Endometrium (tissue), 2 donors: ENCODE measurements at regions not wholly inside any gene's neighbourhood (a gene's known extent, or its start where the extent isn't known, plus 50 kb on each side); places are given as distances from the start of the nearest gene placed in this dataset.
"Not testable (repeated sequence)": the region's sequence is repeated elsewhere in the genome, so short reads cannot be mapped to it uniquely, and the experiment has no call there.

Source experiments
- FAIRE-seq: peaks from 2 replicates; lab custom pipeline; 2012; peaks lifted over from hg19 to GRCh38; lab: Jason Lieb, UNC
- donor health status: control.
- donor health status: control.

DNA sequence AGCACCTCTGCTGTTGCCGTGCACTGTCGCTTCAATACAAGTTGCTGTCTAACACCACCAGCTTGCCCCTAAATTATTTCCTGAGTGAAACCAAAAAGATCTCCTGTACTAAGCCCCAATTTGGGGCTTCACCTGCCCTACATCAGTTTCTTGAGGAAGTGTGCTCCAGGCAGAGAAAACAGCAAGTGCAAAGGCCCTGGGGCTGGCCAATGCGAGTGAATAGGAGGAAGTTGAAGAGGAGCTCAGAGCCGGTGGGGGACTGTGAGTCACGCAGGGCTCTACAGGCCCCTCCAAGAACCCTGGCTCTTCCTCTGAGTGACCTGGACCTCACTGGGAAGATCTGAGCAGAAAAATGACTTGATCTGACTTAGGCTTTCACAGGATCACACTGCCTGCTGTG is 117.2 kb downstream of the IPO8 start:
- no peak for FAIRE-seq

DNA sequence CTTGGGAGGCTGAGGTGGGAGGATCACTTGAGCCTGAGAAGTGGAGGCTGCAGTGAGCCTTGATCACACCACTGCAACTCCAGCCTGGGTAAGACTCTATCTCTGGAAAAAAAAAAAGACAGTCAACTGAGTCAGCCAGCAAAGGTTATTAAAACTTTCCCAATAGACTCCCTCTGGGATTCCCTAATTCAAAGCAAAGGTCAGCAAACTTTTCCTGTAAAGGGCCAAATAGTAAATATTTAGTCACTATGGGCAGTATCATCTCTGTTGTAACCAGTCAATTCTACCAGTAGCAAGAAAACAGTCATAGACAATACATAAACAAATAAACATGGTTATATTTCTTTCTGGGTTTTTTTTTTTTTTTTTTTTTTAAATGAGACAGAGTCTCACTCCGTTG is 122.5 kb downstream of the IPO8 start:
- FAIRE-seq = no peak

DNA sequence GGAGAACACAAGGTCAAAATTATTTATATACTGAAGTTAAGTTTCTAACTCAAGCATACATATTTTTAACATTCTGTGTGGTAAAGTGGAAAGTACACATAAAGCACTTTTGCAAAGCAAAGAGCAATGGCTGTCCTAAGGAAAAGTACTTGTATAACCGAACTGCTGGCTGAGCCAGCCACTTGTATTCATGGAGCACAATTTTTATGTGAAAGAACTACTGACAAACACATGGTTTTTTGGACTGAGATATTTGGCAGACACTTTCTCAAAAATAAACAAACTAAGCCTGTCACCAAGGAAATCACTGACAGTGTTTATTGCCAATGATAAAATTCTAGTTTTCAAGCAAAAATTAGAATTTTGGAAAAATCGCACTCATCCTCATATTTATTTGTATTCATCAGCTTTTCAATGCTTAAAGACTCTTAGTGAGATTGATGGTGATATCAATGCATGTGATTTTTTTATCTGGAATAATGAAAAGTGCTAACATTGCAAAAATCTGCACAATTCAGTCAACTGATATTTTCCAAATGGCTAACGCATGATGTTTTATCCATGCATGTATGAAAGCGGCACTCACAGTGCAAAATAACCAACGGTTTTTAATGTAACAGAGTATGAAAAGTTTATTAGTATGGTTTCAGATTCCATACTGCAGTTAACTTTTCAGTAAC is 125.3 kb downstream of the IPO8 start:
- no peak for FAIRE-seq

DNA sequence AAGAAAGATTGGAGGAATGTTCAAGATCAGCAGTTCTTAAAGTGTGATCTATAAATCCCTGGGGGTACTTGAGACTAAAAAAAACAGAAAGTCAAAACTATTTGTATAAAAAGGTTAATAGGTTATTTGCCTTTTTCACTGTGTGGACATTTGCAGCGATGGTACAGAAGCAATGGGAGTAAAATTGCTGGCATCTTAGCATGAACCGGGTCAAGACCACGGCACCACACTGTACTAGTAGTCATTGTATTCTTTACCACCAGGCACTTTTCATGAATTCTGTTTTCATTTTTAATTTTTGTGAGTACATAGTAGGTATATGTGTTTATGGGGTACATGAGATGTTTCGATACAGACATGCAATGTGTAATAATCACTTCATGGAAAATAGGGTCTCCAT is 126.2 kb downstream of the IPO8 start:
- FAIRE-seq = no peak

DNA sequence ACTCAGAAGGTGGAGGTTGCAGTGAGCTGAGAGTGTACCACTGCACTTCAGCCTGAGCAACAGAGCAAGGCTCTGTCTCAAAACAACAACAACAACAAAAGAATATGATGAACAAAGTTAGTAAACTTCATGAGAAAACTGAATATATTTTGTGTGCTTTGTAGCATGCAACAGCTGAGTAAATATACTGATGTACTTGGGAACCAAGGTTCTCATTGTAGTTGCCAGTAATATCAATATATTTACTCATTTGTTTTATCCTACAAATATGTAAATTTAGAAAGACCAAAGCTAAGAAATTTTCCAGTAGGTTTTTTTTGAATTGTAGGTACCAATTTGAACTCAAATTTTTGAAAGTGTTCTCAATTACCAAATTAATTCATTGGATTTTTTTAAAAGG is 127.2 kb downstream of the IPO8 start:
- FAIRE-seq = no peak

DNA sequence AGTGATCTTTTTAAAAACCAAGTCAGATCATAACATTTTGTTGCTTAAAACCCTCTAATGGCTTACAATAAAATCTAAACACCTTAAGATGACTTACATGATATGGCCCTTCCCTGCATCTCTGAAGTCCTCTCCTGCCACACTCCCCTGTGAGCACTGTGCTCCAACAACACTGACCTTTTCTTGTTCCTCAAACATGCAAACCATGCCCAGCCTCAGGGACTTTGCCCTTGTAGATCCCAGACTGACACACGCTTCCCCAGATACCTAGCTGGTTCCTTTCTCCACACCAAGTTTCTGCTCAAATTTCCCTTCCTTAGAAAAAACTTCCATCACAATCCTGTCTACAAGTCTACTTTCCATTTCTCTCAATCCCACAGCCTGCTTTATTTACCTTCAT is 128.6 kb downstream of the IPO8 start:
- FAIRE-seq = no peak

DNA sequence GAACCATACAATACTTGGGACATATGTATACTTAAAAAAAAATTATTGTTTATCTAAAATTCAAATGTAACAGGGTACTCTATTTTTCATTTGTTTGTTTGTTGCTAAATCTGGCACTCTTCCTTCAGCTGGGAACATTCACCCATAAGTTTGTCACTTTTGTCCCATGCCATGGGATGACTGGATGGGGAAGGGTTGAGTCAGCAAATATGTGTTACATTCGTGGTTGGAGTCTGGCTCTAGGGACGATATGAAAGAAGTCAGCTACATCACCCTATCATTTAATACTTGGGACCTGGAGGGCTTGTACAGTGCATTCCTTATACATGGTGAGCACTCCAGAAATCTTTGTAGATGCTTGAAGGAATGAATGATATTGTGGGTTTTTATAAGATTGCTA is 131.3 kb downstream of the IPO8 start:
- FAIRE-seq = no peak

DNA sequence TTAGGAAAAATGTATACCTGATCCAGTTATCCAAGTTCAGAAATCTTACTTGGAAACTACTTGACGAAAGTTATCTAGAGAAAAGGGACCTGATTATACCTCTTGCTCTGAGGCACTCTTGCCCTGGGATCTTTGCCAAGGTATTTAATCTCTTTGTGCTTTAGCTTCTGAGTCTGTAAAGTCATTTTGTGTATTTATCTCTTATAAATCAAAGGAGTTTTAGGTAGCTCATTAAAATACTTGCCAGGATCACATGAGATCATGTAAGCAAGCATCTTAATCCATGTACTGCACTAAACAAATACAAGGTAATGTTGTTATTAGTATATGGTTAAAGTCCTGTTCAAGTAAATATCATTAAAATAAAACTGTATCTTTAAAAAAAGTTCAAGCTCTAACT is 147.5 kb downstream of the IPO8 start:
- FAIRE-seq = no peak

DNA sequence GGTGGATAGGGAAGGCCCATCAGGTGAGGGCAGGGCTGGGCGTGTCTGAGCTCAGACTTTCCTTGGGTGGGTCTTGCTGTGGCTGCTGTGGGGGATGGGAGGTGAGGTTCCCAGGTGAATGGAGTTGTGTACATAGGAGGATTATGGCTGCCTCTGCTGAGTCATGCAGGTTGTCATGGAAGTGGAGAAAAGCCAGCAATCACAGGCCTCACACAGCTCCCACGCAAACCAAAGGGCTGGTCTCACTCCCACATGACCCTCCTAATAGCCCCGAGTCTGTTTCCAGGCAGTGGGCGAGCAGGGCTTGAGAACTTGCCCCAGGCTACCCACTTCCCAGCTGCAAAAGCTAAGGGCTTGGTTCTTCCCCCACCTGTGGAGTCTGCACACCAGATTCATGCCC is 149.5 kb downstream of the IPO8 start:
- no peak for FAIRE-seq

DNA sequence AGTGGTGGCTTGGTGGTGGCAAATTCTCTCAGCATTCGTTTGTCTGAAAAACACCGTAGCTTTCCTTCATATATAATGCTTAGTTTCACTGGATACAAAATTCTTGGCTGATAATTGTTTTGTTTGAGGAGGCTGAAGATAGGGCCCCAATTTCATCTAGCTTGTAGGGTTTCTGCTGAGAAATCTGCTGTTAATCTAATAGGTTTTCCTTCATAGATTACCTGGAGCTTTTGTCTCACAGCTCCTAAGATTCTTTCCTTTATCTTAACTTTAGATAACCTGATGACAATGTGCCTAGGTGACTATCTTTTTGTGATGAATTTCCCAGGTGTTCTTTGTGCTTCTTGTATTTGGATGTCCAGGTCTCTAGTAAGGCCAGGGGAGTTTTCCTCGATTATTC is 151.0 kb downstream of the IPO8 start:
- not testable (repeated sequence) for FAIRE-seq

DNA sequence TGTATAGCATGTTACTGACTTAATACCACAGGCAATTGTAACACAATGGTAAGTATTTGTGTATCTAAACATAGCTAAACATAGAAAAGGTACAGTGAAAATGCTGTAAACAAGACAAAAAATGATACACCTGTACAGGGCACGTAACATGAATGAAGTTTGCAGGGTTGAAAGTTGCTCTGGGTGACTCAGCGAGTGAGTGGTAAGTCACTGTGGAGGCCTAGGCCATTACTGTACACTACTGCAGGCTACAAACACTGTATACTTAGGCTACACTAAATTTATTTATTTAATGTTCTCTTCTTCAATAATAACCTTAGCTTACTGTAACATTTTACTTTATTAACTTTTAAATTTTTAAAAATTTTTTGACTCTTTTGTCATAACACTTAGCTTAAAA is 158.4 kb downstream of the IPO8 start:
- no peak for FAIRE-seq

DNA sequence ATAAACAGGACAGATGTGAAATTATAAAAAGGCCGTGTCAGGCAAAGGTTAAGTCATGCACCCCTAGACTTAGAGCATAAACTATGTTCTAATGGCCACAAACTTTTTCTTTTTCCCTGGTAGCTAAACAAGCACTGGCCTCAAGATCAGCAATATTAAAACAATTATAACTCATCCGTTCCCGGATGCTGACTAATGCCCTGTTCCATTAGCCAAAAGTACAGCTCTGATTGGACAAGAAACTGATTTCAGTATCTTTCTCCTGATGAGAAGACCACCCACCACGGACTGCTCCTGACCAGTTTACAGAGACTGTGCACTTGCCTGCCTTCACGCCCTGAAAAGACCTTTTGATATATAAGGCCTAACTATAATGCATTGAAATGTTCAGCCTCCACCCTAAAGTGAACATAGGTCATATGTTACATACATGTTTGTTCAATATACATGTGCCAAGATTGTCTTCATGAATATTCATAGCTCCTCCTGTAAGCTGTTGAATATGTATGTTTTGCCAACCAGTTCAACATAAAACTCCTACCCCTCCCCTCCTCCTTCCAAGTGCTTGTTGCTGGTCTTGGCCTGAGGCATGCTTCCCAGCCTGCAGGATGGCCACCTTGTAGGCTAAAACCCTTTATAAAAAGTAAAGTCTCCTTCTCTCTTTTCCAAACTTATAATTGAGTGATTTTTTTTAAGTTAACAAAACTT is 162.0 kb downstream of the IPO8 start:
- FAIRE-seq = no peak

DNA sequence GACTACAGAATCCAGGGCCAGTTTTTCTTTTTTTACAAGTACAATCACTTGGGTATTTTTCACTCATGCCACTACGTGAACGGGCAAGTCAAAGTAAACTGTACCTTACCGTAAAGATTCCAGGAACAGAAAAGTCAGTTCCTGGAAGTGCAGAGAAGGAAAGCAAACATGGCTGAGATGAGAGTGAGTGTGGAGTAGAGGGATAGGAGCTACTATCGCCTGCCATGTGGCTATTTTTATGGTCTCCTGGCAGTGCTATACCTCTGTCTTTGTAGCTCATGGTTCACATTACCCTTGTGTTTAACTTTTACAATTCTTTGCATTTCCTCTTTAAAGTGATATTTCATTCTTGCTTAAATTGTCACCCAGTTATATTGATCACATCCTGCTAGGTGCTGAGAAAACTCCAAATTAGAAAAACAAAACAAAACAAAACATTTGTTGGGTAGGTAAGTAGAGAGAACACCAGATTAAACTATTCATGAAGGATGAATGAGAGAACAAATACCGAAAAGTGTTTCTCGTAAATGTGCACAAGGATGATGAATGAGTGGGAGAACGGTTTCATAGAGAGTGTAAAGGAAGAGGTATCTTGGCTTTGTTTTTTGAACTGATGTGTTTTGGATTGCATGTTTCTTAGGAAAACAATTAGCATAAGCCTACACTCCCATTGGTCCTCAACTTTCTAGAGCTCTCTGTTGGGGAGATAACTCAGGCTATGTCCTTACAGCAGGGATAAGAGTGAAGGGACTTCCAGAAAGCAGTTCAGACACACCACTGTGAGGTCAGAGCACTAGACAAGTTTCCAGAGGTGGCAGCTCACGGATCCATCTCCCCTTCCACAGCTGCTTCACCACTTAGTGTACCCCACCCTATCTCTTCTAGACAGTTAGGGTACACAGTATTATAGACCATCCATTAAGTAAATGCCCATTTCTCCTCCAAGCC is 163.7 kb downstream of the IPO8 start:
- FAIRE-seq = no peak

DNA sequence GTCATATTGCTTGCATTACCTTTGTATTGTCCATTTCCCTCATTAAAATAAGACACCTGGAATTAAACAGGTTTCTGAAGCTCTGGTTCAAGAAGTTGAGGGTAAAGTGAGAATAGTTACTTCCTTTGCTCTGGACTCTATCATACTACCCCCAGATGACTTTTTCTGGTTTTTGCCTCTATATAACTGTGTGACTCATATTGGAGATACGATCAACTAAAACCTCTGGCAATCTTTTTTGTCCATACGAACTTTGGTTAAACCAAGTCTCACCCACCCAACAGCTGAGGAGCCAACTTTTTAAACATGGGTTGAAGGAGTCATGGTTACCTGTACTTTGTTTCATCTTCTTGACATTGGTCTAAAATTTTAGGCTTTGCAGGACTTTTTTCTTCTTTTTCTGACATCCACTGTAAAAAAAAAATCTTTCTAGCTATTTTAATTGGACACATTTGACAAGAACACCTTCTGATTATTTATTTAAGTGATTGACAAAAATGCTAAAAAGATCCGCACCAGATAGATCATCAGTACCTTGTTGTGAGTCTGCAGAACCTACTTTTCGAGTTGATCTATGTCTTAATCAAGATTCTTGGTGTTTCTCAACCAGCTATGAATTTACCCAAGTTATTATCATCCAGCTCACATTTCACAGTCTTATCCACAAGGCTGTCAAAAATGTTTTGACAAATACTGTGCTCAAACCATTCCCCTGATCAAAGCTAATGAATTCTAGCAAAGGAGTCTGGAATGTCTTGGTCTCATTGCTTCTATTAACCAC is 166.0 kb downstream of the IPO8 start:
- no peak for FAIRE-seq

DNA sequence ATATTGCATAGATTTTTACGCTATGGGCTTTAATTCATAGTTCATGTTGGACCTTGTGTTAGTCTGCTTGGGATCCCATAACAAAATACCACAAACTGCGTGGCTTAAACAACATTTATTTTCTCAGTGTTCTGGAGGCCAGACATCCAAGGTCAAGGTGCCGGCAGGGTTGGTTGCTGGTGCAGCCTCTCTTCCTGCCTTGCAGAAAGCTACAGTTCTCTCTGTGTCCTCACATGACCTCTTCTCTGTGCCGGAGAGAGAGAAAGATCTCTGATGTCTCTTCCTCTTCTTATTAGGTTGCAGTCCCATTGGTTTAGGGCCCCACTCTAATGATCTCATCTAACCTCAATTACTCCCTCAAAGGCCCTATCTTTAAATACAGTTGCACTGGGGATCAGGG is 170.5 kb downstream of the IPO8 start:
- FAIRE-seq = no peak

DNA sequence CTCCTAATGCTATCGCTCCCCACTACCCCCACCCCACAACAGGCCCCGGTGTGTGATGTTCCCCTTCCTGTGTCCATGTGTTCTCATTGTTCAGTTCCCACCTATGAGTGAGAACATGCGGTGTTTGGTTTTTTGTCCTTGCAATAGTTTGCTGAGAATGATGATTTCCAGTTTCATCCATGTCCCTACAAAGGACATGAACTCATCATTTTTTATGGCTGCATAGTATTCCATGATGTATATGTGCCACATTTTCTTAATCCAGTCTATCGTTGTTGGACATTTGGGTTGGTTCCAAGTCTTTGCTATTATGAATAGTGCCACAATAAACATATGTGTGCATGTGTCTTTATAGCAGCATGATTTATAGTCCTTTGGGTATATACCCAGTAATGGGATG is 175.4 kb downstream of the IPO8 start:
- FAIRE-seq = not testable (repeated sequence)

DNA sequence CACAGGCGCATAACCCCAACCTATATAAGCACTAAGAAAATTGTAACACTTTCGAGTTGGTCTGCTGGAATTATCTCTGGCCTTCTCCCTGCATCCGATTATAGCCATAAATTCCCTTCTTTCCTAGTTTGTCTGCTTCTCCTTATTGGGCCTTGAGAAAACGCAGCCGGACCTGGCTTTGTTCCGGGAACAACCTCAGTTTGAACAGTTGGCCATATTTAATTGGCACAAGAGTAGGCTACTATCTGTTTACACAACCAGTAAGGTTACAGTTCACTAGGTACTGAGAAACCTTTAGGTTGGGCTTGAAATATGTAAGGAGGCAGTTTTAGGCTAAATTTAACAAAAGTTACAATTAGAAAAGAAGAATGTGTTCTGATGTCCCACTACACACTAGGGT is 176.1 kb downstream of the IPO8 start:
- FAIRE-seq = no peak

DNA sequence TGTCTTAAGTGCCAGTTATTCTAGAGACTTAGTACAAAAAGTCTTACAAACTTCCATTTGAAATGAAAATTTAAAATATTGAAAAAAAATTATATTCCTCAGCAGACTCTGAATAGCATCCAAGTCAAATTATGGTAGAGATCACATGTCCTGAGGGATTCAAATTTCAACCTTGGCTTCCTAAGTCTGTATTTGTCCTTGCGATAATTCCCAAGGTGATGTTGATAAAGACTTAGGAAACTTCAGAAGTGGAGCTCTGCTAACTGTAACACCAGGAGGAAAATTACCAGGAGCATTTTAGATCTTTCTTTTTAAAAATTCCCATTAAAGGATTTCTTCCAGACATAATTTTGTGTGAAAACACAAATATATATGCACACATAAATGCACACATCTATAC is 178.3 kb downstream of the IPO8 start:
- FAIRE-seq = no peak

DNA sequence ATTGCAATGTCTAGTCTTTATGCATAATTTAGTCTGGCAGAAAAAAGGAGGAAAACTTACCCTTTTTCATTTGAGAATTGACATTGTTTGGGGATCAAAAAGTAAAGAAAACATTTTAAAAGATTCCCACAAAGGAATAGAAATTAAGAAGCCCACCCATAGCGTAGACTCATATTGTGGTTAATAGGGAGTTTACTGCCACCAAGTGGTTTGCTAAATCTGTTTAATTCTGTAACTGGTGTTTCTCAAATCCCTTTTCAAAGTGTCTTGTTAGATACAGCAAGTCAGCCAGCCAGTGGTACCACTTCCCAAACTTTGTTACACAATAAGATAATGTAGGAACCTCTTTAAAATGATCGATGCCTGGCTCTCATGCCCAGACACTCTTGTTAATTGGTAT is 180.3 kb downstream of the IPO8 start:
- no peak for FAIRE-seq

DNA sequence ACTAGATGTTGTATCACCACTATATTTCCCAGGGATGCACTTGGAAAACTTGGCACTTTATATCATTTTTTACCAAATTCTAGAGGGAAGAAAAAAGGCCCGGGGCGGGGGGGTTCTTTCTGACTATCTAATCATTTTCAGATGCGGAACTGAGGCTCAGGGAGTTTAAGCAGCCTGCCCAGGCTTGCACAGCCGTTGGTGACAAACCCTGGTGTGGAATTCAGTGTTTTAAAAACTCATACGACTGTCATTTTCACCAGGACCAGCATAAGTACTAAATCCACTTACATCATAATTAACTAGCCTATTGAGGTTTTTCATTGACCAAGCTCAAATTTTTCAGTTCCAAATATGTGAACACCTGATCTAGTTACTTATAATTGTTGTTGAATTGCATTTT is 181.0 kb downstream of the IPO8 start:
- no peak for FAIRE-seq

DNA sequence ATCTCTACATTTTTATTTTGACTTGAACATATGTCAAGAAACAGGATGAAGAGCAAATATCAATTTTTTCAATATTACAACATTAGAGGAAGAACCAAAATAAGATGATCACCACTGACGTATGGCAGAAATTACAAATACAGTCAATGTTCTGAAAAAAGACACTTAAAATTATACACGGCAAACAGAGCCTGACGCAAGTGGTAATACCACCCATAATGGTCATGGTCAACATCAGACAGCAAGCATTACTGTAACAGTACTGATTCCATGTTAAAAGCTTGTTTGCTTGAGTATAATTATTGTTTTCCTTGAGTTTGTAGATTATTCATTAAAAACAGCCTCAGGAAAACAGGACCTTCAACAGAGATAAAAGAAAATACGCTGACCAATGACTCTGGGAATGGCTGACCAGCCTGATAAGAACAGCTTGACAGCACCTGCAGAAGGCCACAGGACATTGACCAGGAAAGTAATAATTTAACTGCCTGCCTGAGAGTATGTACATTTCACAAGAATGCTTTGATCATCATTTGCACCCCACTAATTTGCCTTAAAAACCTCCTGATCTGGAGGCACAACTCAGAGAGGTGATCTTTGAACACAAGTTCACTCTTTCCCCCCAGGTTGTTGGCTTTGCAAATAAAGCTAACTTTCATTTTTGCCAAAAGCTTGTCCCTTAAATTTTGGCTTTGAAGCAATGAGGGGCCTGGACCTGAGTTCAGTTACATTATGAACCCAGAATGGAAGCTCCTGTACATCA is 187.3 kb downstream of the IPO8 start:
- no peak for FAIRE-seq

DNA sequence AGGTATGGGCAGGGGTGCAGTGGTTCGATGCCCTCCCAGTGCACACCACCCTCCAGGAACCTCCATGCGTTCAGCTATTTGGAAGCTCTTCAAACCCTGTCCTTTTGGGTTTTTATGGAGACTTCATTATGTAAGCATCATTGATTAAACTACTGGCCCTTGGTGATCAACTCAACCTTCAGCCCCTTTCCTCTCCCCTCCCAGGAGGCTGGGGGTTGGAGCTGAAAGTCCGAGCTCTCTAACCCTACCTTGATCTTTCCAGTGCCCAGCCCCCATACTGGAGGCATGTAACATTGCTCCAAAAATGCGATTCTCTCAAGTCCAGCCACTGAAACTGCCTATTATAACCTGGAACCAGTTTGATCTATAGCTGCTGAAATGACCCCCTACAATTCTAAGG is 188.1 kb downstream of the IPO8 start:
- FAIRE-seq = no peak
